ENCODE measurements at regions not wholly inside any gene's neighbourhood (a gene's known extent, or its start where the extent isn't known, plus 50 kb on each side); places are given as distances from the start of the nearest gene placed in this dataset.
"Not testable (repeated sequence)": the region's sequence is repeated elsewhere in the genome, so short reads cannot be mapped to it uniquely, and the experiment has no call there.

DNA sequence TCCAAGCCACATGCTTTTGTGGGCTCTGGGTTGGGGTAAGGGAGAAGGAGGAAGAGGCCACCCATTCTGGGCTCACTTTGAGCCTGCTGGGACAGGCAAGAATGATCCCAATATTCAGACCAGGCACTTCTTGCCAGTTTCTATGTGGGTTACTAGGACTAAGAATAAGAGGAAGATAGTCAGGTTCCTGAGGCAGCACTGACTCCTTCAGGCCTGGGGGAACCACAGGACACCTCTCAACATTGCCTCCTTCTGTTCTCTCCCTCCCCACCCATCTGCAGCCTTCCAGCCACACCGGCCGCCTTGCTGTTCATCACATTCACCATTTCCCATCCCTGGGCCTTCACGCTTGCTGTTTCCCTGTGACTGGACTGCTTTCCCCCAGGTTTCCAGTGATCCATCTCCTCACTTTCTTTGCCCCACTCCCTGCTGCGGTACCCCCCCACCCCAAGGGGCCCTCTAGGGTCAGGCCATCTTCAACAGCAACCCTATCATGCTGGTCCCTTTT is 69.2 kb upstream of the SIRPA start:
- DNase-seq (ENCODE audit: low read depth, low spot score) = no peak

DNA sequence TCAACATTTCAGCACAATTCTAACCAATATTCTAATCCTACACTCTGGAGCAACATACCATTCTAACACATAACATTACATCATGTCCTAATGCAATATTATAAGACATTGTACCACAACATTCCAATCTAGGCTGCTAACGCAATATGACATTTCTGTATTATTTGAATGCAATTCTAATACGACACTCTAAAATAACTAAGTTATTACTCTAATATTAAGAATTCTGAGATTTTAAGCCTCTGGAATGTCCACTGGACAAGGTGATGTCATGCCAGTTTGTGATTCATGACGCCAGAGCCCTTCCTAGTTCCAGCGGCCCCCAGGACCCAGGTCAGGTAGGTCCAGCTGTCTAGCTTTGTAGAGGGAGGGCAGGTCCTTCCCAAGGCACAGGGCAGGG is 69.7 kb upstream of the SIRPA start:
- DNase-seq (ENCODE audit: low read depth, low spot score) = no peak

DNA sequence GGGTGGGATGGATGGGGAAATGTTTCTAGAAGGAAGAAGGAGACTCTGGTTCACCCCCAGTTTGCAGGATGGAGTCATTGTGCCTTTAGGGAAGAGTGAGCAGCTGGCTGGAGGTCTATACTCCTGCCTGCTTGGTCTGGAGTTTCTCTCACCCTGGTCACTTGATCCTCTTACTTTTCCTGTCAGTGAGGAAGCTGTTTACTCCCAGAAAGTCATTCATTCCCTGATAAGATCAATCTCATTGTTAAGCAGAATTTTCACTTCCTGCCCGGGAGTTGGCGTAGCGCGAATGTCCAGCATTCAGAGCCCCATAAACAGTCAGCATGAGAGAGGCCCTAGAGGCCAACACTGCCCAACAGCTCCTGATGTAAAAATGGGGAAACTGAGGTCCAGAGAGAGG is 70.4 kb upstream of the SIRPA start:
- no peak for DNase-seq (ENCODE audit: low read depth, low spot score)

DNA sequence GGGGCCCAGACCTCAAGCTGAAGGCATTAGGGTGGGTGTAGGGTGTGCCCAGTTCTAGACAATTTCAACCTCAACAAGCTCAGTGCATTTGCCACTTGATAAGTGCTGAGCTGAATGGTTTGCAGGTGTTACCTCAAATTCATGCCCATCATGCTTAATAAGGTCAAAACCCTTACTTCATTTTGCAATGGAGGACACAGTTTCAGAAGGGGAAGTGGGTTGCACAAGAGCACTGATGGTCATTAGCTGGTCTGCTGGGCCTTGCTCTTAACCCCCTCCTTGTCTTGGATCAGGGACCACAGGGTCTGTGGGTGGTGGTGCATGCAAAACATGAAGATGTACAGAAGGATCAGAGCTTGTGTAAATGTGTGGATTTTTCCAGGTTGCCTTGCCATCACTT is 71.0 kb upstream of the SIRPA start:
- DNase-seq (ENCODE audit: low read depth, low spot score) = no peak

DNA sequence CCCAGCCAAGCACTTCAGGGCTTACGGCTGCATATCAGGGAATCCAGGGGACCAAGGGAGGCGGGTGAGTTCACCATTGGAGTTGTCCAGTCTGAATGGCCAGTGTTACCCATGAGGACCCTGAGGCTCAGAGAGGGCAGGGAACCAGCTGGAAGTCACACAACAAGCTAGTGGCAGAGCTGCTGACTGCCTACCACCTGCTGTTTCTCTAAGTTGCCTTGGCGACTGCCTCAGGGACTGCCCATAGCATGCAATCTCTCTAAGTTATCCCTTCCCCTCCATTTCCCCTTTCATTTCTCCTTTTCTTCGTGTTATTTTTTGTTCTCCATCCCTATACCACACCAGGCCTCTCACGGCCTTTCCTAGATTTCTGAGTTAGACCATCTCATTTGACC is 71.8 kb upstream of the SIRPA start:
- DNase-seq (ENCODE audit: low read depth, low spot score) = no peak

DNA sequence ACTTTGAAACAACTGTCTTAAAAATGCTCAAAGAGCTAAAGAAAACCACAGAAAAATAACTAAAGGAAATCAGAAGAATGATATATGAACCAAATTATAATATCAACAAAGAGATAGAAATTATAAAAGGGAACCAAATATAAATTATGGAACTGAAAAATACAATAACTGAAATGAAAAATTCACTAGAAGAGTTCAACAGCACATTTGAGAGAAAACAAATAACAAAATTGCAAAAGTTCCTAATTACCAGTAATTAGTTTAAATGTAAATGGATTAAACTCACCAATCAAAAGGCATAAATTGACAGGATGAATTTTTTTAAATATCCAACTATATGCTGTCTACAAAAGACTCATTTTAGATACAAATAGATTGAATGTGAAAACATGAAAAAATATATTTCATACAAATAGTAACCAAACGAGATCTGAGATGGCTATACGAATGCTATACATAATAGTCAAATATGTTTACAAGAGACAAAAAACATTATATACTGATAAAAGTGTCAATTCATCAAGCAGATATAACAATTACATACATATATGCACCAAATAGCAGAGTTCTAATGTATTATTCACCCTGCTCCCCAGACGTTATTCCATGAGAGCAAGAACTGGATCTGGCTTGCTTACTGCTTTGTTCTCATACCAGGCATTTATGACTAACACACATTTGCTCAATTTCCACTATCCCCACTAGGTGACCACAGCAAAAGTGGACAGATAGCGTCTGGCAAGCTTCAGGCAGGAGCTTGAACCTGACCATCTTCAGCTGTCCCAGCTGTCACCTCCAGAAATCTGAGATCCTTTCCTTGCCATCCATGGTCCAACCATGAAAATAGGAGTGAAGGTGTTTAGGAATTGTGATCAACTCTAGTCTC is 72.4 kb upstream of the SIRPA start:
- no peak for DNase-seq (ENCODE audit: low read depth, low spot score)

DNA sequence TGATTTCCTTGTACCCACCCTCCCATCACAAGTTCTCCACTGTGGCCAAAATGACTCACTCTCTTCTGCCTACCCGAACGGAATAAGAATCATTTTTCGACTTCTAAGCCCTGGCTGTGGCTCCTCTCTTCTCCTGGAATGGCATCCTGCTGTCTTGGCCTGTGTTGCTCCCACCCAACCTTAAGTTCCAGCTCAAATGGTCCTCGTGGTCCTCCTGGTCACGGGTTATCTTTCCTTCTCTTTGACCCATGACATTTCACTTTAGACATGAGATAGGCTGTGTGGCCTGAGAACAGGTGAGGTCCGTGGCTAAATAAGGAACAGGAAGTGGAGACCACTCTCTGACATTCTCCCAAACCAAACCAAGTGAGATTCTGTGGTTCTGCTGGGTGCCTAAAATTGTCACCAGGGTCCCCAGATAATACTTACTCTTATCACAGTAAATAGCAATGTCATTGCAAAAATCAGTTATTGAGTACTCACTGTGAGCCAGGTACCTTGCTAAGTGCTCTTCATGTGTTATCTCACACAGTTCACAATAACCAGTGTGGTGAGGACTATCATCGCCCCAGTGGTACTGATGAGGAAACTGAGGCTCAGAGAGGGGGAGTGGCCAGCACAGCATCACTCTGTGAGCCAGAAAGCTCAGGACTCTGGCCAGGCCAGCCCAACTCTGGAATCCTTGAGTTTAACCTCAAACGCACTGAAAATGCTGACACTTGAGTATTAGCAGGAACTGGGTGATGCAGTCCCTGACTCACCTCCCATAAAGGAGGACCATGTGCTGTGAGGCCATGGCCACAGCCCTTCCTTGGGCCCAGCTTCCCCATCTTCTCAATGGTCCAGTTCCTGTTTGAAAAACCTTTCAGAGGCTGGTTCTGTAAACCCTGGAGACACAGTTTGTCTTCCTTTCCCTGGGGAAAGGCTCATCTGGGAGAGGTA is 74.8 kb upstream of the SIRPA start:
- no peak for DNase-seq (ENCODE audit: low read depth, low spot score)

DNA sequence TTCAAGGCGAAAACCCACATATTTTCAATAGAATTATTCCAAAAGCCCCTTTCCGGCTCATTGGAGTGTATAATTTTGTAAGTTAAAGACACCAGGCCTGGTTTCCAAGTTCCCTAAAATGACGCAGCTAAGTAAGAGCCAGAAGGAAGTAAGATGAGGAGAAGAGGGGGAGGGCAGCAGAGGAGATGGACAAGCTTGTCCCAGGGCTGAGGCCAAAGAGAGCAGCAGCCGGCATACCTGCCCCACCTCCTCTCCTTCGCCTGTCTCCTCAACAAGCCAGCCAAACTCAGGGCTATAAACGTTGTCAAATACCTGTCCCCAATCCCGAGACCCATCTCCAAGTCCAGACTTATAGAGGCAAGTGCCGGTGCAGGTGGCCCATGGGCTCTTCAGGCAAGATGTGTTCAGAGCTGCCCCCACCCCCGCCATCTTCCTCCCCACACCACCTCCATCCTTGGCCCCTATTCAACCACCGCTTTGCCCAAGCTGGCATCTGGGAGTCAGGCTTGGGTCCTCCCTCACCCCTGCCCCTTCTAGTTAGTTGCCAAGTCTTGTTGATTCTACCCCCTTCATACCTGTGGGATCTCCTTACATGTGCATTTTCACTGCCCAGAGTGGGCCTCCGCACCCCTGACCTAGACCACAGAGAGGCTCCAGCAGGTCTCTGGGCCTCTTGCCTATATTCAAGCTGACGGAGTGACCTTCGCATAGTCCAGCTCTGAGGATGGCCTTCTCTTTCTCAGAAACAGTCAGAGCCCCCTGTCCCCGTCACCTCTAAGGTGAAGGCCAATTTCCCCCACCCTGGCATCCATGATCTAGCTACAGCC is 75.7 kb upstream of the SIRPA start:
- no peak for DNase-seq (ENCODE audit: low read depth, low spot score)

DNA sequence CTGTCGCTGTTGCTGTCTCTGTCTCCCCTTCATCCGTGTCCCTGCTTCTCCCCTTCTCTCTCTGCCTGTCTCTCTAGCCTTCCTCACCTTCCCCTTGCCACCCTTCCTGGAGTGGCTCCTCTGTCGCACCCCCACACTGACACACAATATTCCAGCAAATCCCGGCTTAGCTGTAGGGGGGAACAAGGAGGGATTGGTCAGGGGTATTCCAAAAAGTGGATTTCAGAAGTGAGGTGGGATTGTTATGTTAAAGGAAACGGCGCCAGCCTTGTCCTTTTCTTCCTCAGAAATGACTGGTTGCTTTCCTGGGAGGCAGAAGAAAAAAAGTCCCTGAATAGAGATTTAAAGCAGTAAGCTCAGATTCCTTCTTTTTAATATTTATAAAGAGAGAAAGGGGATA is 76.3 kb upstream of the SIRPA start:
- DNase-seq (ENCODE audit: low read depth, low spot score) = no peak

DNA sequence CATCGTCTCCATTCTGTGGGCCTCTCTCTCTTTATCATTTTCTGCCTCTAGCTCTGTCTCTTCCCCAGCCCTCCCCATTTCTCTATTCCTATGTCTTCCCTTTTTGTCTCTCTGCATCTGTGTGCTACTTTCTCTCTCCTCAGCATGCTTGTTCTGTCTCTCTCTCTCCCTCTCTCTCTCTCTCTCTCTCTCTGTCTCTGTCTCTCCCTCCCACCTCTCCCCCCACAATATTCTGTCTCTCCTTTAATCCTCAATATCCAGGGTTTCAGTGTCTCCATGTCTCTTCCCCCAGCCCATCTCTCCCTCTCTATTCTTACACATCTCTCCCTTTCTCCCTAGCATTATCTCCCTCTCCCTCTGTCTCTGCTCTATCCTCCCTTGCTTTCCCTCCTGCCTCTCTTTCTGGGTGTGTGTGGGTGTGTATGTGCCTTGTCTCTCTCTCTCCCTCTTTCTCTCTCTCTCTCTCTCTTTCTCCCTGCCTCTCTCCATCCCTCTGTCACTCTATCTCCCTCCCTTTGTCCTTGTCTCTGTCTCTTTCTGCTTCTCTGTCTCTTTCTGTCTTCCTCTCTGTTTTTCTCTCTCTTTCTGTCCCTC is 76.9 kb upstream of the SIRPA start:
- no peak for DNase-seq (ENCODE audit: low read depth, low spot score)

DNA sequence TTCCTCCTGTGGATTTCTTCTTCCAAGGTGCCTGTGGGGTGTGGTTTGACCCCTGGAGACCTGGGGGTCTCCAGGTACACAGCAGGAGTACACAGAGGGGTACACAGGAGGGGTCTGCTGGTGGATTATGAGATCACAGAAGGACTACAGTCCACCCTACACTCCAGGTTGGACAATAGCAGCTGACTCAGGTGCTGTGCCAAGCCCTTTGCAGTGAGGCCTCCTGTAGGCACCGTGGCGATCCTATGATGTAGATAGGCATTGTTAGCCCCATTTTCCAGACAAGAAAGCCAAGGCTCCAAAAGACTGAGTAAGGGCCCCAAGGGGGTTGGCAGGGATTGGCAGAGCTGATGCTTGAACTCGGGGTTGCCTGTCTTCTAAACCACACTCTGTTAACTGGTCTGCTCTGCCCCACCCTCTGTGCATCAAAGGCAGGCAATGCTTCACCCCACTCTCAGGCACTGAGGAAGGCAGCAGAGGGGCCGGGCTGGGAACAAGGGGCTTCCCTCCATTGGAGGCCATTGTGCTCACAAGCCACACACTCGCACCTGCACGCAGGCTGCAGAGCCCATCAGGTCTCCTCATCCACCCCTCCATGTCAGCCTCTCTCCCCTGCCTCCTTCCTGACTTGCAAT is 77.5 kb upstream of the SIRPA start:
- no peak for DNase-seq (ENCODE audit: low read depth, low spot score)

DNA sequence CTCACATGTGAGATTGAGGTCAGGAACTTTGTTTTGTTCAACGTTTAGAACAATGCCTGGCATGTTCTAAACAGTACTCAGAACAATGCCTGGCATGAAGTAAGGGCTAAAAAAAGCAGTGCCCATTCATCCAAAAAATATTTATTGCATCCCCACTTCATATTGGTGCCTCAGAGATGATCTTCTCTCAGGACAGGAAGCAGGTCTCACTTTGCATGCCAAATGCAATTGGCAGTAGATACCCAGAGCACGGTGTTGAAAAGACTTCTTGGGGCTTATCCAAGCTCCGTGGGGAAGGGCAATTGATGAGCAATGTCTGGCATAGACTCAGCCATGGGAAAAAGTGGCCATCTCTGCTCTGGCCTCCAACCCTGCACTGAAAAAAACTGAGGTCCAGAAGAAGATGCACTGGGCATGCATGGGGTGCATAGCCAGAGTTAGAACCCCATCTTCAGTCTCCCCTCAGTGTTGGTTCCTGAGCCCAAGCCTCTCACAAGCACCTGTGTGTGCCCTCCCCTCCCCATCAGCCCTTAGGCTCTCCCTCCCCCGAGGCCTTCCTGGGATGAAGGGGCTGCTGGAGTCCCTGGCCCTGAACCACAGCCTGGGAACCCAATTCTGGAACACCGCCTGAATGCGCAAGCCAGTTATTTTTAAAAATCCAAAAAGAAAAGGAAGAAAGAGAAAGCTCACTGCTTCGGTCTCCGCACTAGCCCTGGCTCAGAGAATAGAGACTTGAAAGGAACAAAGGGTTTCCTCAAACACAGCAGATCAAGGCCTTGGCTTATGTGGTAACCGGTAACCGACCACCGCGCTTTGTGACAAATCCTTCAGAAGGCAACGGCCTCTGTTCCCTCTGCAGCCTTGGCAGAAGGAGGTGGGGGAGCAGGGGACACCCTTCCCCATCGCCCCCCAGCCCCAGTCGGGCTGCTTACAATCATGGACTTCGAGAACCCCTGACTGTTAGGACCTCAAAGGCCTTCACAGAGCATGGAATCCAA is 78.5 kb upstream of the SIRPA start:
- DNase-seq (ENCODE audit: low read depth, low spot score) = no peak

DNA sequence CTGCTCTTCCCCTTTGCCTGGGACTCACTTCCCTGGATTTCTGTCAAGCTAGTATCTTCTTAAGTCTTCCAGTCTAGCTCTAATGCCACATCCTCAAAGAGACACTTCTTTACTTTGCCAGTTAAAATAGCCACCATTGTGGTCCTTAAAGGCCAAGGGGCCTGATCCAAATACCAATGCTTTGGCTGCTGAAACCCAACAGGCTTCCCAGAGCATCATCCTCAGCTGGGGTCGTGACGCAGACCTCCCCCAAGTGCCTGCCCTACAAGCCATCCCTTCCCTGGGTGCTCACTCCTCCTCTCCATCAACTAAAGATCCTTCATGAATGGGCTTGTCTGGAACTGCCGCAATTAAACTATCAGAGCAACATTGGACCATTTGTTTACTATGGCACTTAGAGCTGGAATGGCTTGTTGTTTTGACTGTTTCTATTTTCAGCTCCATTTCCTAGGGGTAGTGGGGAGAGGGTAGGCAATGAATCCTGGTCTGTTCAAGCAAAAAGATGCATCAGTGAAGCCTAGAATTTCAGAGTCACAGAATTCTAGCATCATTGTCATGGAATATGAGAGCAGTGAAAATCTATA is 79.6 kb upstream of the SIRPA start:
- DNase-seq (ENCODE audit: low read depth, low spot score) = no peak

DNA sequence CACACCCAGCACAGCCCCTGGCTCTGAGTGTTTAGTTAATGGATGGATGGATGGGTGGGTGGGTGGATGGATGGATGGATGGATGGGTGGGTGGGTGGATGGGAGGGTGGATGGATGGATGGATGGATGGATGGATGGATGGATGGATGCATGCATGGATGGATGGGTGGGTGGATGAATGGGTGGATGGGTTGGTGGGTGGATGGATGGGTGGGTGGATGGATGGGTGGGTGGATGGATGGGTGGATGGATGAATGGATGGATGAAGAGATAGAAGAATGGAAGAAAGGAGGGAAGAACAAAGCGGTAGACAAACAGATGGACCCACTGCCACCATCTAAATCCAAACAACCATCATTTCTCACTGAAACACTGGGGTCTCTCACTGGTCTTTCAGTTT is 80.3 kb upstream of the SIRPA start:
- not testable (repeated sequence) for DNase-seq (ENCODE audit: low read depth, low spot score)

DNA sequence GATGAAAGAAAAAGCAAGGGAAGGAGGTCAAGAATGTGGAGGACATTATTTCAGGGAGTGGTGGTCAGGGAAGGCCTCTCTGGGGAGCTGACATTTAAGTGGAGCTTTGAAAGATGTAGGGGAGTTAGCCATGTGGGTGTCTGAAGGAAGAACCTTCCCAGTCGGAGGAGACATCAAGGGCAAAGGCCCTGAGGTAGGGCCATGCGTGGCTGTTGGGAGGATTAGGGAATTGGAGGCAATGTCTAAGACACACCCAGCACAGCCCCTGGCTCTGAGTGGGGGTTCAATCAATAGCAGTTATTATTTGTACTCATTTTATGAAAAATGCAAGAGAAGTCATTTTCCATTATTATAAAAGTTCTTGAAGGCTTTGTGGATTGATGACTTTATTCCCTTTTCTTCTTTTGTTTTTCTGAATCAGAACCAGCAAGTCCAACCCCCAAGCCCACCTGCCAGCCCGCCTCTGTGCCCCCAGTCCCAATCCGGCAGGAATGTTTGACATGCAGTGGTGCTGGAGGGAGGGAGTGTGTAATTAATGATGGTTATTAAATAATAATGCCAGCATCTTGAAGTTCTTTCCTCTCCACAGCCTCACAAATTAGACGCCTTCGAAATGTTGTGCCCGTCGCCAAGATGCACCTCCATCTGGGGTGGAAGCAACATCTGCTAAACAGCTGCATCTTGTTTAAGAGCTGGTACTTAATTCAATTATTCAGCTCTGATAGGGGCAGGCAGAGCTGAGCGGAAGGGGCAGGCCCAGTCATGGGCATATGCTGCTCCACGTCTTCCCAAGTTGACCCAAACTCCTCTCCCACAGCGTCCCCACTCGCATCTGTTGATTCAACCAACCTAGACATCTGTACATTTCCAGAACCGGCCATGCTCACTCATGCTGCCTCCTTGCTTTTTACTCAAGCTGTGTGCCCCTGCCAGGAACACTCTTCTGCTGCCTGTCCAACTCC is 81.3 kb upstream of the SIRPA start:
- no peak for DNase-seq (ENCODE audit: low read depth, low spot score)

DNA sequence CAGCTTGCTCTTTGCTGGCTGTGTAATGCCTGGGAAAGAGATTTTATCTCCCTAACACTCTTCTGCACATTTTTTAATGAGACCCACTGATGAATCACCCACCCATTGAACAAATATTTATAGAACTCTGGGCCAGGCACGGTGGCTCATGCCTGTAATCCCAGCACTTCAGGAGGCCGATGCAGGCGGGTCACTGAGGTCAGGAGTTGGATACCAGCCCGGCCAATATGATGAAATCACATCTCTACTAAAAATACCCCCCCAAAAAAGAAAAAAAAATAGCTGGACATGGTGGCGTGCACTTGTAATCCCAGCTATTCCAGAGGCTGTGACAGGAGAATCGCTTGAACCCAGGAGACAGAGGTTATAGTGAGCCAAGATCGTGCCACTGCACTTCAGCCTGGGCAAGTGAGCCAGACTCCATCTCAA is 82.1 kb upstream of the SIRPA start:
- DNase-seq (ENCODE audit: low read depth, low spot score) = no peak

DNA sequence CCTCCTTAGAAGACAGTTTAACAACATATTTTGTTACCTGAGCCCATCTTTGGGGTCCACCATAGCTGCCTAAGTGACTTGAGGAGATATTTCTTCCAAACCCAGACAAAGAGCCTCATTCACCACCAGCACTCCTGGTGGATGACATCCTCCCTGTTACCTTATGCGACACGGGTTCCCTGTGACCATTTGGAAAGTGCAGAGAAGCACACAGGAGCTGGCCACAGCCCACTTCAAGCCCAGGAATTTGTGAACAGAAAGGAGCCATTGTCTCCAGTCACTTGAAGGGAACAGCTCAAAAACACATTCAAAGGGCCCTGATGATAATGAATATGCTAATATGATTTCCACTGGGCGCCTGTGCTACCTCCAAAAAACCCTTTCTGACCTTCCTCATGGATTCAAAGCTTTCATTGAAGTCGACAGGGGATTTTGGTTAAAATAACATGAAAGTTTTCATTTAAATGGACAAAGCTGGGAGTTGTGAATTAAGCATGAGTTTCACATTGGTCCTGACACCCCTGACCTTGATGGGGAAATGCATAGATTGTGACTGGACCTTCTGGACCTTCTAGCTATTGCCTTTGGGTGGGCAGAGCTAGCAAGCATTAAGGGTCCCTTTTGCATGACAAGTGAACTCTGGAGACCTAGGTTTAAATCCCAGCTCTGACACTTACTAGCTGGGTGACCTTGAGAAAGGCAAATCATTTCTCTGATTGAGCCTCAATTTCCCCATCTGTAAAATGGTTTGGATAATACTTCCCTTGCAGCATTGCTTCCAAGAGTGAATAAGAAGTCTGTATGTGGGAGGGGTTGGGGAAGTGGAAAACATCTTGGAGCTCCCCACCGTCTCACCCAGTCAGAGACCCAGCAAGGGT is 83.3 kb upstream of the SIRPA start:
- no peak for DNase-seq (ENCODE audit: low read depth, low spot score)
